ENCODE measurements at regions not wholly inside any gene's neighbourhood (a gene's known extent, or its start where the extent isn't known, plus 50 kb on each side); places are given as distances from the start of the nearest gene placed in this dataset.
"Not testable (repeated sequence)": the region's sequence is repeated elsewhere in the genome, so short reads cannot be mapped to it uniquely, and the experiment has no call there.

GRCh38 chr1:214864896-214865688 lies 217.4 kb upstream of the KCNK2 start:
- peaks cover 4% of the 10 kb centered on the region for H3K27me3 Mint-ChIP-seq (ENCODE audit: low read depth, poor library complexity)
- H3K9me3 Mint-ChIP-seq = peaks cover 9% of the 10 kb centered on the region
- H3K27ac Mint-ChIP-seq = no peak overlapping the region
- no peaks in the 10 kb centered on the region for H3K36me3 Mint-ChIP-seq (ENCODE audit: low read depth)
- H3K4me1 Mint-ChIP-seq = no peaks in the 10 kb centered on the region
- no peak for TF ChIP-seq CTCF (IDR thresholded peaks at IDR 0.05)
- no peak overlapping the region for H3K4me3 Mint-ChIP-seq
- DNase-seq = no peak

GRCh38 chr1:214870426-214870825 lies 212.1 kb upstream of the KCNK2 start:
- peaks cover 15% of the 10 kb centered on the region for H3K27me3 Mint-ChIP-seq (ENCODE audit: low read depth, poor library complexity)
- H3K36me3 Mint-ChIP-seq (ENCODE audit: low read depth); H3K27ac Mint-ChIP-seq; H3K4me3 Mint-ChIP-seq; H3K4me1 Mint-ChIP-seq; DNase-seq: not testable (repeated sequence)
- peaks cover 20% of the 10 kb centered on the region for H3K9me3 Mint-ChIP-seq

- TF ChIP-seq CTCF (IDR thresholded peaks at IDR 0.05) = no peak
- Mint-ChIP-seq H3K4me3 (no peak overlapping the region), H3K9me3 (no peaks in the 10 kb centered on the region), H3K36me3 (ENCODE audit: low read depth) (no peaks in the 10 kb centered on the region), H3K27me3 (ENCODE audit: low read depth, poor library complexity) (peaks cover 10% of the 10 kb centered on the region), H3K27ac (no peak overlapping the region), H3K4me1 (no peaks in the 10 kb centered on the region)
- no peak for DNase-seq
Measured at GRCh38 chr1:214880956-214881355, 201.6 kb upstream of the KCNK2 start.

- H3K4me3 Mint-ChIP-seq = no peak overlapping the region
- H3K4me1 Mint-ChIP-seq = no peaks in the 10 kb centered on the region
- H3K9me3 Mint-ChIP-seq = peaks cover 6% of the 10 kb centered on the region
- H3K36me3 Mint-ChIP-seq (ENCODE audit: low read depth) = no peaks in the 10 kb centered on the region
- no peak overlapping the region for H3K27ac Mint-ChIP-seq
- peaks cover 10% of the 10 kb centered on the region for H3K27me3 Mint-ChIP-seq (ENCODE audit: low read depth, poor library complexity)
- TF ChIP-seq CTCF (IDR thresholded peaks at IDR 0.05) = no peak
- no peak for DNase-seq
Measured at GRCh38 chr1:214882616-214883015, 199.9 kb upstream of the KCNK2 start.

- no peak for DNase-seq
- peaks cover 3% of the 10 kb centered on the region for H3K27me3 Mint-ChIP-seq (ENCODE audit: low read depth, poor library complexity)
- H3K27ac Mint-ChIP-seq = no peak overlapping the region
- H3K4me1 Mint-ChIP-seq = peaks cover 6% of the 10 kb centered on the region
- H3K4me3 Mint-ChIP-seq = no peak overlapping the region
- H3K9me3 Mint-ChIP-seq = peaks cover 6% of the 10 kb centered on the region
- no peaks in the 10 kb centered on the region for H3K36me3 Mint-ChIP-seq (ENCODE audit: low read depth)
- TF ChIP-seq CTCF (IDR thresholded peaks at IDR 0.05) = no peak
Measured at GRCh38 chr1:214895011-214895600, 187.4 kb upstream of the KCNK2 start.

- peaks cover 6% of the 10 kb centered on the region for H3K4me1 Mint-ChIP-seq
- TF ChIP-seq CTCF (IDR thresholded peaks at IDR 0.05) = no peak
- no peak overlapping the region for H3K27ac Mint-ChIP-seq
- no peak for DNase-seq
- H3K27me3 Mint-ChIP-seq (ENCODE audit: low read depth, poor library complexity) = peaks cover 3% of the 10 kb centered on the region
- H3K36me3 Mint-ChIP-seq (ENCODE audit: low read depth) = no peaks in the 10 kb centered on the region
- no peak overlapping the region for H3K4me3 Mint-ChIP-seq
- peaks cover 6% of the 10 kb centered on the region for H3K9me3 Mint-ChIP-seq
Measured at GRCh38 chr1:214896921-214897320, 185.6 kb upstream of the KCNK2 start.
